ENCODE measurements at regions not wholly inside any gene's neighbourhood (a gene's known extent, or its start where the extent isn't known, plus 50 kb on each side); places are given as distances from the start of the nearest gene placed in this dataset.

DNA sequence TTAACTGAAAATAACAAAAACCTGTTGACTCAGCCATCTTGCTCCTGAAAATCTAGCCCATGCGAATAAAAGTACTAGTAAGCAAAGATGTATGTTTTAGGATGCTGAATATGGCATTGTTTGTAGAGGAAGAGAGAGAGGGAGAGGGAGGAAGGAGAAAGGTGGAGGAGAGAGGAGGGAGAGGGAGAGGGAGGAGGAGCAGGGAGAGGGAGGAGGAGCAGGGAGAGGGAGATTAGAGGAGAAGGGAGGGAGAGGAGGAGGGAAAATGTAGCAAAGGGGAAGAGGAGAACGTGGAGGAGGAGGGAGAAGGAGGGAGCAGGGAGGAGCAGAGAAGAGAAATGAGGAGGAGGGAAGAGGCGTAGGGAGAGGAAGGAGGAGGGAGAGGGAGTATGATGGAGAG, 324.5 kb upstream of the EEF2KMT start:
- TF ChIP-seq SIN3A (IDR thresholded peaks at IDR 0.05; ENCODE audit: borderline replicate concordance, insufficient read depth, low read length) (no peak), FOXP2 (optimal IDR thresholded peaks at IDR 0.05; ENCODE audit: borderline replicate concordance, extremely low read depth, extremely low read length, insufficient read depth) (no peak), POLR2AphosphoS5 (IDR thresholded peaks at IDR 0.05; ENCODE audit: low read depth, low read length) (no peak), TAF1 (IDR thresholded peaks at IDR 0.05; ENCODE audit: borderline replicate concordance, insufficient read depth, low read length) (no peak)
- TF ChIP-seq, protein P1, sequence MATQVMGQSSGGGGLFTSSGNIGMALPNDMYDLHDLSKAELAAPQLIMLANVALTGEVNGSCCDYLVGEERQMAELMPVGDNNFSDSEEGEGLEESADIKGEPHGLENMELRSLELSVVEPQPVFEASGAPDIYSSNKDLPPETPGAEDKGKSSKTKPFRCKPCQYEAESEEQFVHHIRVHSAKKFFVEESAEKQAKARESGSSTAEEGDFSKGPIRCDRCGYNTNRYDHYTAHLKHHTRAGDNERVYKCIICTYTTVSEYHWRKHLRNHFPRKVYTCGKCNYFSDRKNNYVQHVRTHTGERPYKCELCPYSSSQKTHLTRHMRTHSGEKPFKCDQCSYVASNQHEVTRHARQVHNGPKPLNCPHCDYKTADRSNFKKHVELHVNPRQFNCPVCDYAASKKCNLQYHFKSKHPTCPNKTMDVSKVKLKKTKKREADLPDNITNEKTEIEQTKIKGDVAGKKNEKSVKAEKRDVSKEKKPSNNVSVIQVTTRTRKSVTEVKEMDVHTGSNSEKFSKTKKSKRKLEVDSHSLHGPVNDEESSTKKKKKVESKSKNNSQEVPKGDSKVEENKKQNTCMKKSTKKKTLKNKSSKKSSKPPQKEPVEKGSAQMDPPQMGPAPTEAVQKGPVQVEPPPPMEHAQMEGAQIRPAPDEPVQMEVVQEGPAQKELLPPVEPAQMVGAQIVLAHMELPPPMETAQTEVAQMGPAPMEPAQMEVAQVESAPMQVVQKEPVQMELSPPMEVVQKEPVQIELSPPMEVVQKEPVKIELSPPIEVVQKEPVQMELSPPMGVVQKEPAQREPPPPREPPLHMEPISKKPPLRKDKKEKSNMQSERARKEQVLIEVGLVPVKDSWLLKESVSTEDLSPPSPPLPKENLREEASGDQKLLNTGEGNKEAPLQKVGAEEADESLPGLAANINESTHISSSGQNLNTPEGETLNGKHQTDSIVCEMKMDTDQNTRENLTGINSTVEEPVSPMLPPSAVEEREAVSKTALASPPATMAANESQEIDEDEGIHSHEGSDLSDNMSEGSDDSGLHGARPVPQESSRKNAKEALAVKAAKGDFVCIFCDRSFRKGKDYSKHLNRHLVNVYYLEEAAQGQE (IDR thresholded peaks at IDR 0.05; ENCODE audit: insufficient read depth in 1 of 2, low read depth in 2 of 2, low read length in 2 of 2) = no peak

DNA sequence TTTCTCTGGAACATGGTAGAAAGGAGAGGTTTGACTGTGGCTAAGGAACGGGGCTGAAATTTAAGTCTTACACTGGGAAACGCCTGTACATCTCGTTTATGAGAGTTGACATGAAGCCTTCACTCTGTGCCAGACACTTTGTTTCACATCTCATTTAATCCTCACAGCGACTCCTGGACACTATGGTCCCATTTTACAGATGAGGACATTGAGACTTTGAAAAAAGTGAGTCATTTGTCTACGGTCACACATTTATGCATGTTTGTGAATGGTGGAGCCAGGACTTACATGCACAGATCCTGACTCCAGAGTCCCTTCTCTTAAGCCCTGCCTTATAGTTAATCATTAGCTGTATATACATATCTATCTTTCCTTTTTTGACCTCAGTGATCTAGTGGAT, 318.4 kb upstream of the EEF2KMT start:
- TF ChIP-seq FOXP2 (optimal IDR thresholded peaks at IDR 0.05; ENCODE audit: borderline replicate concordance, extremely low read depth, extremely low read length, insufficient read depth) (no peak), POLR2AphosphoS5 (IDR thresholded peaks at IDR 0.05; ENCODE audit: low read depth, low read length) (no peak), SIN3A (IDR thresholded peaks at IDR 0.05; ENCODE audit: borderline replicate concordance, insufficient read depth, low read length) (no peak), TAF1 (IDR thresholded peaks at IDR 0.05; ENCODE audit: borderline replicate concordance, insufficient read depth, low read length) (no peak)
- TF ChIP-seq, protein P1 (IDR thresholded peaks at IDR 0.05; ENCODE audit: insufficient read depth in 1 of 2, low read depth in 2 of 2, low read length in 2 of 2) = no peak

DNA sequence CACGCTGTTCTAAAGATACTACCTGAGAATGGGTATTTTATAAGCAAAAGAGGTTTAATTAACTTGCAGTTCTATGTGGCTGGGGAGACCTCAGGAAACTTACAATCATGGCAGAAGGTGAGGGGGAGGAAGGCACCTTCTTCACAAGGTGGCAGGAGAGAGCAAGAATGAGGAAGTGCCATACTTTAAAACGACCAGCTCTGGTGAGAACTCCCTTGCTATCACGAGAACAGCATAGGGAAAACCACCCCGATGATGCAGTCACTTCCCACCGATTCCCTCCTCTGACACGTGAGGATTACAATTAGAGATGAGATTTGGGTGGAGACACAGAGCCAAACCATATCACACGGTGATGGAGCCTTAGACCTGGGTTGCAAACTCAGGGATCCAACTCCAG, 317.5 kb upstream of the EEF2KMT start:
- TF ChIP-seq SIN3A (IDR thresholded peaks at IDR 0.05; ENCODE audit: borderline replicate concordance, insufficient read depth, low read length) (no peak), FOXP2 (optimal IDR thresholded peaks at IDR 0.05; ENCODE audit: borderline replicate concordance, extremely low read depth, extremely low read length, insufficient read depth) (no peak), TAF1 (IDR thresholded peaks at IDR 0.05; ENCODE audit: borderline replicate concordance, insufficient read depth, low read length) (no peak), POLR2AphosphoS5 (IDR thresholded peaks at IDR 0.05; ENCODE audit: low read depth, low read length) (no peak)
- TF ChIP-seq, protein P1 (IDR thresholded peaks at IDR 0.05; ENCODE audit: insufficient read depth in 1 of 2, low read depth in 2 of 2, low read length in 2 of 2) = no peak

DNA sequence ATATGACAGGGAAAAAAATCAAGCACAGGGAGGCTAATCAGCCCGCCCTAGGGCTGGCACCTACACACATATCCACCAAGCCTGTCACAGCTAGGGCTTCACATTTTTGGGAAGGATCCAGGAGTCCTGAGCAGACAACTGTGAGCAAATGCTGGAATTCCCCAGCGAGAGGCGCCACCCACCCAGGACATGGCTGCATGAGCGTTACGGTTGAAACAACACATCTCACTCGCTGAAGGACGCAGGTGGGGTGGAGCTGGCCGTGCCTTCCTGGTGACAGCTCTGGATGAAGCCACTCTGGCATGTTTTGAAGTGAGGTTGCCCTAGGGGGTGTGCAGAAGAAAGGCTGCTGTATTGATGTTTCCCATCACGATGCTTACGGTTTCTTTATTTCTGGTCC, 315.1 kb upstream of the EEF2KMT start:
- TF ChIP-seq TAF1 (IDR thresholded peaks at IDR 0.05; ENCODE audit: borderline replicate concordance, insufficient read depth, low read length) = no peak
- TF ChIP-seq POLR2AphosphoS5 (IDR thresholded peaks at IDR 0.05; ENCODE audit: low read depth, low read length) = no peak
- TF ChIP-seq, protein P1 (IDR thresholded peaks at IDR 0.05; ENCODE audit: insufficient read depth in 1 of 2, low read depth in 2 of 2, low read length in 2 of 2) = no peak
- no peak for TF ChIP-seq FOXP2 (optimal IDR thresholded peaks at IDR 0.05; ENCODE audit: borderline replicate concordance, extremely low read depth, extremely low read length, insufficient read depth)
- TF ChIP-seq SIN3A (IDR thresholded peaks at IDR 0.05; ENCODE audit: borderline replicate concordance, insufficient read depth, low read length) = no peak

DNA sequence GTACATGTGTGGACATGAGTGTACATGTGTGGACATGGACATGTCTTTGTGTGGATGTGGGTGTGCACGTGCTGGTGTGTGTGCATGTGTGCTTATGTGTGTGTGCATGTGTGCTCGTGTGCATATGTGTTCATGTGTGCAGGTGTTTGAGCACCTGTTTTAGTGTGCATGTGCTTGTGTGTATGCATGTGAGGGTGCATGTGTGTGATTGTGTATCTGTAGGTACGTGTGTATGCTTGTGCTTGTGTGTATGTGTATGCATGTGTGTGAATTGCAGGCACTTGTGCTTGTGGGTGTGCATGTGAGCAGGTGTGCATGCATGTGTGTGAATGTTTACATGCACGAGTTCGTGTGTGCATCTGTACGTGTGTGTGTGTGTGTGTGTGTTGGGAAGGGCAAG, 300.6 kb upstream of the EEF2KMT start:
- TF ChIP-seq SIN3A (IDR thresholded peaks at IDR 0.05; ENCODE audit: borderline replicate concordance, insufficient read depth, low read length) (no peak), TAF1 (IDR thresholded peaks at IDR 0.05; ENCODE audit: borderline replicate concordance, insufficient read depth, low read length) (no peak), POLR2AphosphoS5 (IDR thresholded peaks at IDR 0.05; ENCODE audit: low read depth, low read length) (no peak), FOXP2 (optimal IDR thresholded peaks at IDR 0.05; ENCODE audit: borderline replicate concordance, extremely low read depth, extremely low read length, insufficient read depth) (no peak)
- TF ChIP-seq, protein P1 (IDR thresholded peaks at IDR 0.05; ENCODE audit: insufficient read depth in 1 of 2, low read depth in 2 of 2, low read length in 2 of 2) = no peak
